HPDE6-E6E7 (cell line): ENCODE measurements at regions not wholly inside any gene's neighbourhood (a gene's known extent, or its start where the extent isn't known, plus 50 kb on each side); places are given as distances from the start of the nearest gene placed in this dataset.
"Not testable (repeated sequence)": the region's sequence is repeated elsewhere in the genome, so short reads cannot be mapped to it uniquely, and the experiment has no call there.

ENCODE experiments used
- DNase-seq: peaks from one replicate; pipeline ENCODE4 v3.0.0; 2011; ENCODE audit warnings: missing footprints; ENCODE audit errors: extremely low spot score

DNA sequence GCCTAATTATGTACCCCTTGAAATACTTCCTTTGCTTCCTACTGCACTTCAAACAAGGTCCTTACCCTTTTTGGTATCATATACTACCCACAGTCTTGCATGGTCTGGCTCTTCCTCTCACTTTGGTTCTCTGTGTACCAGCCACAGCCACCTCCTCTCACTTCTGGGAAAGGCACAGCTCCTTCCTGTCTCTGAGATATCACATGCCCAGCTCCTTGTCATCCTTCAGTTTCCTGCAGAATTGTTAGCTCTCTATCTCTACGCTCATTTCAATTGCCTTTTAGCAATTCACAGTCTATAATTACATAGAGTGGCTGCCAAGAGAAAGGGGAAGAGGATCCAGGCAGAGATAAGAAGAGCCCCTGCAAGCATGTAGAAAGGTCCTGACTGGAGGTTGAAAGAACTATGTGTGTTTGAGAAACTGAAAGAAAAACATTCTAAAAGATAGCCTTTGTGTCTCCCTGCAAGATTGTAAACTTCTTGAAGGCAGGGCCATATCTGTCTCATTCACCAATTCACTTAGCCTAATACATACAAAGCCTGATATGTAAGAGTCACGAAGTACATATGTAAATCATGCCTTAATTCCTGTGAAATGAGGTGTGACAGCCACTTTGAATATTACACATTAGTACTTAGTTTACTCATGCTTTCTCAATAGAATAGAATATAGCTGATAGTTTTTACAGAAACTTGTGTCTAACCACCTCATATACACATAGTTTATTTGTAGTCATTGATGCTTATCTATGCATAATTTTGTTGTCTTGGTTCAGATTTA lies 933.1 kb downstream of the DIAPH3 start:
- no peak for DNase-seq

DNA sequence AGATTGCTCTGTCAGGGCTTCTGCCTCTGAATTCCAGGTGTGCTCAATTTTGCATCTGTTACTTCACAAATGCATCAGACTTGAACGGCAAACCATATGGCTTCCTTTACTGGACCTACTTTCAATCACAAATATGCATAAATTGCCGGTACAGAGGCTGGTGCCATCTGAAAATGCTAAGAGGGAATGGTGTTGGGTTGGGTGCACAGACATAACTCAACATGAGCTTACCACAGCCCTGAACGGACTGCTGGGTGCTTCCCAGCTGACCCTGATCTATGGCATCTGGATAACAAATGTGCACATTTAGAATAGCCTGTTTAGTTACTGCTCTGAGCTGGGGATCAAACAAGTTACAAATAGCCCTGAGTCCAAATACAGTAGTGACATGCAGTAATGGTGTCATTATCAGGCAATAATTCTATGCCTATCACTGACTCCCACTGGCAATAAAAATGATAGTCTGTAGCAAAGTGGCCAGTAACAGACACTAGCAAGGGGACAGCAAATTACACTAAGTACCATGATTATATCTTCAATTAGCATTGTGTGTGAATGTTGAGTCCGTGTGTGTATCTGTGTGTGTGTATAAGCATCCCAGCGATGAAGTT lies 927.3 kb downstream of the DIAPH3 start:
- DNase-seq, result no peak

DNA sequence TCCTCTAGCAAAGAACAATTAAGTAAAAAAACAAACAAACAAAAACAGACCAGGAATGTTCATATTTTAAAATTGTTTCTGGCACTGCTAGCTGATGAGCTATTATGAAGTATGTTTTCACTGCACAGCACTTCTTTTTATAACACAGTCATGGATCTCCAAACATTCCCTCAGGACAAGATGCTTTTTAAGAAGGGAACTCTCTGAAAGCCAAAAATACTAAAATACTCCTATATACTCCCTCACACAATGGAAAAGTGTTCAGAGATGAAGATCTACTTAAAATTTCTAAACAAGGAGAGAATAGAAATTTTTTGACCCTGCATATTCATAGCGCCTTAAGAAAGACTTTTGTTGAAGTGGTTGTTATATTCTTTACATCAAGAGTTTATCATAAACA lies 926.8 kb downstream of the DIAPH3 start:
- DNase-seq, result no peak

- no peak for DNase-seq
Measured at GRCh38 chr13:59247171-59247570, 916.6 kb downstream of the DIAPH3 start.

DNA sequence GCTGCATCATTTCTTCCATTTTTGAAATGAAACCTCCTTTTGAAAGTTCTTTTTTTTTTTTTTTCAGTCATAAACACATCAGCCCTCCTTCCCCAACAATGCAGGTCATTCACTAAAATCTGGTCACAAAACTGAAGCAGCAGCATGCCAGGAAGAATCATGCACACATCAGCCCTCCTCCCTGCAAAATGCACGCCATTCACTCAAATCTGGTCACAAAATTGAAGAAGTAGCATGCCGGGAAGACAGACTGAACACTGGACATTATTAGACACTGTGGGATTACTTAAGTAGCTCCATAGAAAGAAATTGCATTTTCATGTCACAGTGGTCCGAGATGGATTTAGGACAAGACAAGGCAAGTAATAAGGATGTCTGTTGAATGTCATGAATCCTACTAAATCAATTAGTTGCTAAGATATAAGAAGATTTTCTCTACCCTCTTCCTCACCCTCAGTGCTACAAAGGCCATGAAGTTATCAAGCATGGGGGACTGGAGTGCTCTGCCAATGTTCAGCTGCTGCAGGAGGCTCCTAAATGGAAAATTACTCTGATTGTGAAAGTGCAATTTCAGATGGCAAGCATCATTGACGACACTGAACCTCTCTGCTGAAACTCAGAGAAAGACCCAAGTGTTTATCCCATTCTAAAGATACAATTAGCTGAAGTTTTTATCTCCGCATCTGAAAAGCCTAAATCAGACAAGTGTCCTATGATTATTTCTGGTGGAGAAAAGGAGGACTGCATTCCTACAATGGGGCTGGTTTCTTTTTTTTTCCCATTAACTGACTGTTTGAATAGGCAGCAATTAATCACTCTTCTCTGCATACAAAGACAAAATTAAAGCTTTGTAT lies 913.2 kb downstream of the DIAPH3 start:
- DNase-seq, result no peak

DNA sequence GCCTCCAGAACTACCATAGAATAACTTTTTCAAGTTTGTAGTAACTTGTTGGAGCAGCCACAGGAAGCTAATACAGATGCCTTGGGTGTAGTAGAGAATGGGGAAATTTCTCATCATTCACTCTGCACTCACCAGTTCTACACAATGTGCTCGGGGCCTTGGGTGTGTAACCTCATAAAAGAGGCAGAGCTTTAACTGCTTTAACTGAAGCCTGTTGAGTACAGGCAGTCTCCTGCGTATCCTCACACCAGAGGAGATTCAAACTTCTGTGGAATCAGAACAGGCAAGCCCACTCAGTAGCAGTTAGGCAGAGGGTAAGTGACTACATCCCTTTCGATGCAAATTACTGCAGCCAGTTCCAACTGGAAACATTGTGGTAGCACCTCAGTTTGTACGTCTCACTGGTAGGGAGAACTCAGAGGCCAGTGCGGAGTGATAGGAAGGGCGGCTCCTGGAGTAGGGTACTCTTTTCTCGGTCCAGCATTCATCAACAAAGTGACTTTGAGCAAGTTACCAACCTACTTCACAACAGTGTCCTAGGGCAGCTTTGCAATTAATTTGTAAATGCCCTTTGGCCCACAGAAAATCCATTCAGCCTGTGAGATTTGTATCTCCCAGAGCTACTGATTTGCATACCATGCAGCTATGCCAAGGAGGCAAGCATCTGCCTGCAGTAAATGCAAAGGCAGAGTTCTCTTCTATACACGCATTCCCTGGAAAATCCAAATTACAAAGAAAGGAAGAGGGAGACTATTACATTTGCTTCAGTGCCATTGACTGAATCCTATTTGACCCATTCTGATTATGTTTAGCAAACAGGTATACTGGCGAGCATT lies 904.3 kb downstream of the DIAPH3 start:
- no peak for DNase-seq

- no peak for DNase-seq
Measured at GRCh38 chr13:59261928-59262488, 901.7 kb downstream of the DIAPH3 start.

DNA sequence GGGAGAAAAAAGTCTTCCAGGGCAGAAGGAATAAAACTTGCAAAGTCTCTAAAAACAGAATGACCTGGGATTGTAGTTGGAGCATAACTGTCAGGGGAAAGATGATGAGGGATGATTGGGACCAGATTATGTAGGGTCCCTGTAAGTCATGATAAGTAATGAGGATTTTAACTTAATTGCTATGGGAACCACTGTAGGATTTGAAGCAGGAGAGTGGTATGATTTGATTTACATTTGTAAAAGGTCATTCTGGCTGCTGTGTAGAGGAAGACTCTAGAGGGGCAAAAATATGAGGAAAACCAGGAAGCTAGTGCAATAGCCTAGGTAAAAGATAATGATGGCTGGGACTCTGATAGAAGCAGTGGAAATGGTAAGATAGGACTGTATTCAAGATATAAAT lies 900.2 kb downstream of the DIAPH3 start:
- DNase-seq, result no peak

- no peak for DNase-seq
Measured at GRCh38 chr13:59266478-59267063, 897.2 kb downstream of the DIAPH3 start.

DNA sequence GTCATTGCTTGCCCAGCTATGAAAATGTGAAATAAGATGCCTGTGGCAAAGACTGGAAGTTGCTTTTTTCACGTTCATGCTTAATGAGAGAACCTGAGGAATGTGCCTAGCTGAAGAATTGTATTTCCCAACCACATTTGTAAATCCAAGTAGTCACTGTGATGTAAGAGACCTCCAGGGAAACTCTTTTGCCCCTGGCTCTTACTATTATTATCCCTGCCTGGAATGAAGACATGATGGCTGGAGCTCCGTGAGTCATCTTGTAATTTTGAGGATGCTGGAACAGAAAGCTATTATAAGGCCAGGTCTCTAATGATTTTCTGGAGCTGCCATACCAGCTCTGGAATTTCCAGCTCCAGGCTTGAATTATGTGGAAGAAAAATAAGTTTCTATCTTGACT lies 894.3 kb downstream of the DIAPH3 start:
- no peak for DNase-seq

GRCh38 chr13:59270327-59270726 lies 893.4 kb downstream of the DIAPH3 start:
- no peak for DNase-seq

- no peak for DNase-seq
Measured at GRCh38 chr13:59274958-59275727, 888.6 kb downstream of the DIAPH3 start.

GRCh38 chr13:59276436-59276835 lies 887.3 kb downstream of the DIAPH3 start:
- no peak for DNase-seq

DNA sequence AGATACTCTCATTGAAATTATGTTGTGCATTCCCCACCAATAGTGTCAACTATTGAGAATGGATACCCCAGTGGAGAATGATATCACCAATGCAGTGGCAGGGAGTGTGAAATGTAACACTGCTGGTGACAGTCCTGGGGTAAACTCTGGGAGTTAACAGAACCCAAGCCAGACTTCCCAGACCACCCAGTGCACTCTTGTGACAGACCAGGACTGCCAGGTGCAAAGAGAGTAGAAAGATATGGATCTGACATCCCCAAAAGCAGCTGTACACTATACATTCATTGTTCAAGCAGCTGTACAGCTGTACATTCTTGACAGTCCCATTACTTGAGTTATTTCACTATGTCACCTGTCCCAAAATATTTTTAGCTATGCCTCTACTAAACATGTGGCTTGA lies 886.6 kb downstream of the DIAPH3 start:
- no peak for DNase-seq

DNA sequence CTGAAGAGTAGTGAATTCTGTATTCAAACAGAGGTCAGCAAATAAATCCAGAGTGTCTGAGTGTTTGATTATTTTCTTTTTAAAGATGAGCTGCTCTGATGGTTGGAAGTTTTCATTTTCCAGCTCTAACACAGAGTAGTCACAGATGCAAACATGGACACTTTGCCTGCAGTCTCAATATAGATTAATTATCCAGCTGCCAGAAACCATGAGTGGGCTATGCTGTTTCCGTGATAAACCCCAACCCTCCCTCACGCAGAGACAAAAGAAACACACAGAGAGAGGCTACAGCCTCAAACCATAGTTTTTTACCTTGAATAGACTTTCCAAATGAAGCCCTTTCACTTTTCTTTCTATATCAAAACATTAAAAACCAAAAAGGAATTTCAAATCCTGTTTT lies 884.7 kb downstream of the DIAPH3 start:
- no peak for DNase-seq

DNA sequence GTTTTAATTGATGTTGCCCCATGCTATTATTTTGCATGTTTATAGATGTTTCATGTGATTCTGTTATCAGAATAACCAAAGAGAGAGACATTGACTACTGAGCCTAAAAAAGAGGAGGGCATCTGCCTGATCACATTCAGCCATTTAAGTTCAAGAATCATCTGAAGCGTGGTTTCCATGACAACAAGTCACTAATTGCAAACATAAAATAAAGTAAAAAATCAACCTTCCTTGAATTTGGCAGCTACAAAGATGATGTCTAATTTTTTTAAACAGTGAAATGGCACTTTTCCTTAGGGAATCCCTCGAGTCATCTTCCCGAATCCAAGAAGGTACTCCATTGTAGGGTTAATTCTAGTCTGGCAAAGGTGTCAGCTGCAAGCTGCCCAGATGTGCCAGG lies 884.2 kb downstream of the DIAPH3 start:
- no peak for DNase-seq

- DNase-seq, result no peak
Measured at GRCh38 chr13:59280297-59280696, 883.4 kb downstream of the DIAPH3 start.

GRCh38 chr13:59281453-59281852 lies 882.3 kb downstream of the DIAPH3 start:
- no peak for DNase-seq

GRCh38 chr13:59292240-59292639 lies 871.5 kb downstream of the DIAPH3 start:
- DNase-seq, result not testable (repeated sequence)

GRCh38 chr13:59299584-59299983 lies 864.1 kb downstream of the DIAPH3 start:
- DNase-seq, result no peak
